ENCODE measurements at regions not wholly inside any gene's neighbourhood (a gene's known extent, or its start where the extent isn't known, plus 50 kb on each side); places are given as distances from the start of the nearest gene placed in this dataset.
A peak's percentile ranks its signal among the peaks of the same experiment; 100 is the strongest.
"Not testable (repeated sequence)": the region's sequence is repeated elsewhere in the genome, so short reads cannot be mapped to it uniquely, and the experiment has no call there.

GRCh38 chrX:138908577-138908976 is 197.1 kb upstream of the FGF13 start:
- no peak for TF ChIP-seq CTCF (IDR thresholded peaks at IDR 0.05; ENCODE audit: low read depth, low read length)
- no peak overlapping the region for H3K4me3 ChIP-seq (ENCODE audit: low read depth, low read length)
- in situ Hi-C loops (cut with HindIII; ENCODE audit: low sequenced_read_pairs): no loop called here
- DNase-seq (ENCODE audit: low read depth, low spot score): no peak

GRCh38 chrX:138897621-138898492 is 186.3 kb upstream of the FGF13 start:
- no peak overlapping the region for H3K4me3 ChIP-seq (ENCODE audit: low read depth, low read length)
- TF ChIP-seq CTCF (IDR thresholded peaks at IDR 0.05; ENCODE audit: low read depth, low read length): no peak
- in situ Hi-C loops (cut with HindIII; ENCODE audit: low sequenced_read_pairs): no loop called here
- DNase-seq (ENCODE audit: low read depth, low spot score): peak; percentile 5

GRCh38 chrX:138890491-138890890 is 179.0 kb upstream of the FGF13 start:
- in situ Hi-C loops (cut with HindIII; ENCODE audit: low sequenced_read_pairs): no loop called here
- no peak overlapping the region for H3K4me3 ChIP-seq (ENCODE audit: low read depth, low read length)
- no peak for DNase-seq (ENCODE audit: low read depth, low spot score)
- no peak for TF ChIP-seq CTCF (IDR thresholded peaks at IDR 0.05; ENCODE audit: low read depth, low read length)

- no peak for TF ChIP-seq CTCF (IDR thresholded peaks at IDR 0.05; ENCODE audit: low read depth, low read length)
- DNase-seq (ENCODE audit: low read depth, low spot score): no peak
- in situ Hi-C loops (cut with HindIII; ENCODE audit: low sequenced_read_pairs): no loop called here
- no peak overlapping the region for H3K4me3 ChIP-seq (ENCODE audit: low read depth, low read length)
Observed at GRCh38 chrX:138889149-138889548, 177.6 kb upstream of the FGF13 start.

DNA sequence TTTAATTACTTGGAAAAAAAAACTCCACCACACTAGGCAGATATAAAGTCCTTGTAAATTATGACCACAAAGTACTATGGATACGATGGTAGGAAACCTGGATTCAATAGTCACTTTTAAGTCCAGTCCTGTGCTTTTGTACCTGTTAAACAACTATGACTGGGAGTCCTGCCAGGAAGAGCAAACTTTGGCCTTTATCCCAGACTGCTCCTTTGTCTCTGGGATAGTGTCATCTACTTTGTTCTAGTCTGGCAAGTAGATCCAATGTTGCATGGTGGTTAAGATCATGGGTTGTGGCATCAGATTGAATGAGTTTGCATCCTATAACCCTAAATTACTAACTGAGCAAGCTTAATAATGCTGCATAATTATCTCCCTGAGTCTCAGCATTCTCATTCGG is 175.3 kb upstream of the FGF13 start:
- TF ChIP-seq CTCF (IDR thresholded peaks at IDR 0.05; ENCODE audit: low read depth, low read length): no peak
- H3K4me3 ChIP-seq (ENCODE audit: low read depth, low read length): no peak overlapping the region
- peak; percentile 22 for DNase-seq (ENCODE audit: low read depth, low spot score)
- in situ Hi-C loops (cut with HindIII; ENCODE audit: low sequenced_read_pairs): no loop called here

GRCh38 chrX:138885886-138886285 is 174.4 kb upstream of the FGF13 start:
- TF ChIP-seq CTCF (IDR thresholded peaks at IDR 0.05; ENCODE audit: low read depth, low read length): no peak
- H3K4me3 ChIP-seq (ENCODE audit: low read depth, low read length): no peak overlapping the region
- peak; percentile 52 for DNase-seq (ENCODE audit: low read depth, low spot score)
- in situ Hi-C loops (cut with HindIII; ENCODE audit: low sequenced_read_pairs): no loop called here

- H3K4me3 ChIP-seq (ENCODE audit: low read depth, low read length); in situ Hi-C loops (cut with HindIII; ENCODE audit: low sequenced_read_pairs); DNase-seq (ENCODE audit: low read depth, low spot score): not testable (repeated sequence)
Observed at GRCh38 chrX:138880293-138880692, 168.8 kb upstream of the FGF13 start.

Measured in astrocyte of the spinal cord (primary cell).